ENCODE measurements at regions not wholly inside any gene's neighbourhood (a gene's known extent, or its start where the extent isn't known, plus 50 kb on each side); places are given as distances from the start of the nearest gene placed in this dataset.
"Not testable (repeated sequence)": the region's sequence is repeated elsewhere in the genome, so short reads cannot be mapped to it uniquely, and the experiment has no call there.

DNA sequence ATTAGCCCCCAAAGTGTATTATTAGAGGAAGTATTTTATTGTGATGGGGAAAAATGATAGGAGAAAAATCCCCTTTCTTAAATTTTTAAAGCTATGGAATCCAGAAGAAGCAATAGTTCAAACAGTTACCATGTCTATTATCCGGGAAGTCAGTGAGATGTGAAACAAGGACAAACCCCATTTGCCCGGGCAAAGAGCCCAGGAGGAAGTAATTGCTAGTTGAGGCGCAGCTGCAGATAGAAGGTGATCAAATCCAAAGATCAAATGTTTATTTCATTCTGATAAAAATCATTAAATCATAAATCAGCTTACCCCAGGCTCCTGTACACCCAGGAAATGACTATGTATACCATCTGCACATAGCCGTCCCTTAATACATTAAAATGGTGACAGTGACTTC, 204.0 kb upstream of the CRBN start:
- 75% methylated on average over 1 of the region's 4 CpGs for WGBS (ENCODE audit: insufficient coverage)
- H3K36me3 ChIP-seq (ENCODE audit: control insufficient read depth, insufficient read depth, low read length): no peaks in the 10 kb centered on the region
- no peaks in the 10 kb centered on the region for H3K27me3 ChIP-seq (ENCODE audit: control insufficient read depth, insufficient read depth, low read length)
- H3K4me3 ChIP-seq (ENCODE audit: low read depth, low read length): no peak overlapping the region
- DNase-seq (ENCODE audit: low read depth in 4 of 6, low spot score in 6 of 6): peak in 1 of 6 donors; percentile 67
- no peak overlapping the region for H3K27ac ChIP-seq (ENCODE audit: low read depth, low read length)
- H3K9me3 ChIP-seq (ENCODE audit: control insufficient read depth, insufficient read depth, low read length): no peaks in the 10 kb centered on the region
- no peaks in the 10 kb centered on the region for H3K4me1 ChIP-seq (ENCODE audit: control insufficient read depth, insufficient read depth, low read length)

DNA sequence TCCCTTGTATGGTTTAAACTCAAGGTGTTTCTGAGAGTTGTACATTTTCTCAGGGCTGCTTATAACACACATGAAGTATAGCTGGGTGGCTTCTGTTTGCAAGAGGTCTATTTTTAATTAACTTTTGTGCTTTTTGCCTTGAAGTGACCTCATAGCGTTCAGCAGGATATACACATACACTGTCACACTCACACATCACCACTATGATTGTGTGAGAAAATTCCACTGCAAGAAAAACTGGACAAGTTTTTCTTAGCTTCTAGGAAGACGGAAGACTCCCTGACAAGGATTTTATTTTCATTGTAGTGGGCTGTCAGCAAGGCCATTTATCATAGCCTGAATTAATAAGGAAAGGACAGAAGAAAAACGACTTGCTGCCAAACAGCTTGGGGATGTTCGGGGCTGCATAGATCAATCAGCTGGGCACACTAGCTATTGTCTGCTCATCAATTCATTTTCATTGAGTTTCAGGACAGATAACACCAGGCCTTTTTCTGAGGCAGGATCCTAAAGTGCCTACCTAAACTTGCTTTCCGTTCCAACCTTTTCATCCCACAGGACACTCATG, 192.8 kb upstream of the CRBN start:
- WGBS (ENCODE audit: insufficient coverage): 13% methylated on average over 2 of the region's 5 CpGs
- Histone ChIP-seq H3K4me1 (ENCODE audit: control insufficient read depth, insufficient read depth, low read length) (no peaks in the 10 kb centered on the region), H3K9me3 (ENCODE audit: control insufficient read depth, insufficient read depth, low read length) (peaks cover 2% of the 10 kb centered on the region), H3K27ac (ENCODE audit: low read depth, low read length) (no peak overlapping the region), H3K36me3 (ENCODE audit: control insufficient read depth, insufficient read depth, low read length) (no peaks in the 10 kb centered on the region), H3K4me3 (ENCODE audit: low read depth, low read length) (no peak overlapping the region), H3K27me3 (ENCODE audit: control insufficient read depth, insufficient read depth, low read length) (no peaks in the 10 kb centered on the region)
- DNase-seq (ENCODE audit: low read depth in 4 of 6, low spot score in 6 of 6): peak in 1 of 6 donors; percentile 27

GRCh38 chr3:3368306-3368705, 188.8 kb upstream of the CRBN start:
- Histone ChIP-seq H3K27ac (ENCODE audit: low read depth, low read length) (no peak overlapping the region), H3K4me1 (ENCODE audit: control insufficient read depth, insufficient read depth, low read length) (no peaks in the 10 kb centered on the region), H3K36me3 (ENCODE audit: control insufficient read depth, insufficient read depth, low read length) (no peaks in the 10 kb centered on the region), H3K27me3 (ENCODE audit: control insufficient read depth, insufficient read depth, low read length) (no peaks in the 10 kb centered on the region), H3K9me3 (ENCODE audit: control insufficient read depth, insufficient read depth, low read length) (no peaks in the 10 kb centered on the region), H3K4me3 (ENCODE audit: low read depth, low read length) (no peak overlapping the region)
- DNase-seq (ENCODE audit: low read depth in 4 of 6, low spot score in 6 of 6): peak in 1 of 6 donors; percentile 14
- 80% methylated on average over 1 of the region's 4 CpGs for WGBS (ENCODE audit: insufficient coverage)

GRCh38 chr3:3366386-3366785, 186.9 kb upstream of the CRBN start:
- H3K27ac ChIP-seq (ENCODE audit: low read depth, low read length): no peak overlapping the region
- no peaks in the 10 kb centered on the region for H3K4me1 ChIP-seq (ENCODE audit: control insufficient read depth, insufficient read depth, low read length)
- WGBS (ENCODE audit: insufficient coverage): 86% methylated on average over 4 of the region's 5 CpGs
- H3K9me3 ChIP-seq (ENCODE audit: control insufficient read depth, insufficient read depth, low read length): no peaks in the 10 kb centered on the region
- H3K4me3 ChIP-seq (ENCODE audit: low read depth, low read length): no peak overlapping the region
- H3K27me3 ChIP-seq (ENCODE audit: control insufficient read depth, insufficient read depth, low read length): no peaks in the 10 kb centered on the region
- peak in 5 of 6 donors; percentile 8 to 74 (median 28) for DNase-seq (ENCODE audit: low read depth in 4 of 6, low spot score in 6 of 6)
- no peaks in the 10 kb centered on the region for H3K36me3 ChIP-seq (ENCODE audit: control insufficient read depth, insufficient read depth, low read length)

DNA sequence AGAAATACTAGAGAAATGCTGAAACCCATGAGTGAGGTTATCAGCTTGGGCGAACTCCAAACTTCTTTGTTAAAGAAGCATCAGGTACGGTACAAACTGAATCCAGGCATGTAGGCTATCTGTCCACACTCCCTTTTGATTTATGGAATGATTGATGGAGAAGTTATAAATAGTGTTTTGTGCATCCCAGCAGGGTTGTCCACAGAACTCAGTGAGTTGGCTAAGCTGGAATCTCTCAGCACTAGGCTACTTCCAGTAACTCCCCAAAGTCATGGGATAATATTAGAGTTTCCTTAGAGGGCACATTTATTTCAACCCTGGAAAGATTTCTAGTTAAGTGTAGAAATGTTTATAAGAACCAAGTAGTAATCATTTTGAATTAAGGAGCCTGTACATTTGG, 186.2 kb upstream of the CRBN start:
- H3K4me3 ChIP-seq (ENCODE audit: low read depth, low read length): no peak overlapping the region
- WGBS (ENCODE audit: insufficient coverage): 67% methylated on average over 1 of the region's 2 CpGs
- DNase-seq (ENCODE audit: low read depth in 4 of 6, low spot score in 6 of 6): no peak
- H3K27me3 ChIP-seq (ENCODE audit: control insufficient read depth, insufficient read depth, low read length): no peaks in the 10 kb centered on the region
- H3K9me3 ChIP-seq (ENCODE audit: control insufficient read depth, insufficient read depth, low read length): no peaks in the 10 kb centered on the region
- H3K36me3 ChIP-seq (ENCODE audit: control insufficient read depth, insufficient read depth, low read length): no peaks in the 10 kb centered on the region
- no peaks in the 10 kb centered on the region for H3K4me1 ChIP-seq (ENCODE audit: control insufficient read depth, insufficient read depth, low read length)
- no peak overlapping the region for H3K27ac ChIP-seq (ENCODE audit: low read depth, low read length)

DNA sequence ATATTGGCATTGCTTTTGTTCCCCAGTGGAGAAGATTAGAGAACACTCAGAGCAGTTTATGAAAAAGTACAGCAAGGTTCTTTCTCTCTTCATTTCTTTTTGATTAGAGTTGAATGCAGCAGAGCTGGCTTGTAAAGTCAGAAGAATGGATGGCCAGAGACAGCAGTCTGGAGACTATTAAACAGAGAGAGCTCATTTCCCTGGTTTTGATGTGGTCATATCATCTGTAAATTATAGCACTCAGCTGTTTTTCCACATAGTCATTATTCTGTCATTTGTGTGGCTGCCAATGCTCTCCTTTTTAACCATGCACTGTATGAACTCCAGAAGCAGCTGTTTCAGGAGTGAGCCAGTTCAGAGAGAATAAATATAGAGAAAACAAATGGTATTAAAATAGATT, 177.4 kb upstream of the CRBN start:
- DNase-seq (ENCODE audit: low read depth in 4 of 6, low spot score in 6 of 6): peak in 5 of 6 donors; percentile 17 to 90 (median 36)
- no peaks in the 10 kb centered on the region for H3K4me1 ChIP-seq (ENCODE audit: control insufficient read depth, insufficient read depth, low read length)
- H3K36me3 ChIP-seq (ENCODE audit: control insufficient read depth, insufficient read depth, low read length): no peaks in the 10 kb centered on the region
- H3K4me3 ChIP-seq (ENCODE audit: low read depth, low read length): no peak overlapping the region
- H3K27ac ChIP-seq (ENCODE audit: low read depth, low read length): peak overlapping the region; percentile 79
- H3K27me3 ChIP-seq (ENCODE audit: control insufficient read depth, insufficient read depth, low read length): no peaks in the 10 kb centered on the region
- H3K9me3 ChIP-seq (ENCODE audit: control insufficient read depth, insufficient read depth, low read length): no peaks in the 10 kb centered on the region

DNA sequence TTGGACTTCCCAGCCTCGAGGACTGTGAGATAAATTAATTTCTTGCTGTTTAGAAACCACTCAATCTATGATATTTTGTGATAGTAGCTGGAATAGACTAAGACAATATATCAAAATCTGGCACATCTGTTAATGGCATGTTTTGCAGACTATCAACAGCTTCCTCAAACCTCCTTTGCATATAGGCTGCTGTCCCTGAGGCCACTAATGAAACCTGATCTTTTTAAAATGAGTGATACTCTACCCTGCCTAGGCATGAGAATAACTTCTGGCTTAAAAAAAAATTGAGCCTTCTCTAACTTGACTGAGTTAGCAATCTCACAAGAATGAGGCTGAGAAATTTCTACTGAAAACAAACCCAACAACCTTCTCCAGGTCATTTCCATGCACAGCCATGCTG, 176.0 kb upstream of the CRBN start:
- Histone ChIP-seq H3K27me3 (ENCODE audit: control insufficient read depth, insufficient read depth, low read length) (no peaks in the 10 kb centered on the region), H3K4me3 (ENCODE audit: low read depth, low read length) (no peak overlapping the region), H3K36me3 (ENCODE audit: control insufficient read depth, insufficient read depth, low read length) (no peaks in the 10 kb centered on the region), H3K27ac (ENCODE audit: low read depth, low read length) (peak overlapping the region; percentile 77), H3K4me1 (ENCODE audit: control insufficient read depth, insufficient read depth, low read length) (no peaks in the 10 kb centered on the region), H3K9me3 (ENCODE audit: control insufficient read depth, insufficient read depth, low read length) (no peaks in the 10 kb centered on the region)
- no peak for DNase-seq (ENCODE audit: low read depth in 4 of 6, low spot score in 6 of 6)
- WGBS (ENCODE audit: insufficient coverage): no CpG with 5 or more reads among the region's 1 CpG

DNA sequence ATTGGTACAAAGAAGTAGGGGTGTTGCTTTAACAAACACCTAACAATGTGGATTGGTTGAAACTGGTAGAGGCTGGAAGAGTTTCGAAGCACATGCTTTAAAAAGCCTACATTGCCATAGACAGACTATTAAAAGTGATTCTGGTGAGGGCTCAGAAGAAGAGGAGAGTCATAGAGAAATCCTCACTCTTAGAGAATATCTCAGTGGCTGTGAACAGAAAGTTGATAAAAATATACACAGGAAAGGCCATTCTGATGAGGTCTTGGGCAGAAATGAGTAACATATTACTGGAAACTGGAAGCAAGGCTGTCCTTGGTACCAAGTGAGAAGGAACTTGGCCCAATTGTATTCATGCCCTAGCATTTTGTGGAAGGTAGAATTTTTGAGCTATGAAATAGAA, 173.7 kb upstream of the CRBN start:
- no peak overlapping the region for H3K27ac ChIP-seq (ENCODE audit: low read depth, low read length)
- H3K4me3 ChIP-seq (ENCODE audit: low read depth, low read length): no peak overlapping the region
- H3K36me3 ChIP-seq (ENCODE audit: control insufficient read depth, insufficient read depth, low read length): no peaks in the 10 kb centered on the region
- DNase-seq (ENCODE audit: low read depth in 4 of 6, low spot score in 6 of 6): no peak
- H3K9me3 ChIP-seq (ENCODE audit: control insufficient read depth, insufficient read depth, low read length): no peaks in the 10 kb centered on the region
- H3K4me1 ChIP-seq (ENCODE audit: control insufficient read depth, insufficient read depth, low read length): no peaks in the 10 kb centered on the region
- no CpG with 5 or more reads among the region's 1 CpG for WGBS (ENCODE audit: insufficient coverage)
- H3K27me3 ChIP-seq (ENCODE audit: control insufficient read depth, insufficient read depth, low read length): no peaks in the 10 kb centered on the region

- Histone ChIP-seq H3K4me1 (ENCODE audit: control insufficient read depth, insufficient read depth, low read length) (no peaks in the 10 kb centered on the region), H3K27ac (ENCODE audit: low read depth, low read length) (no peak overlapping the region), H3K9me3 (ENCODE audit: control insufficient read depth, insufficient read depth, low read length) (no peaks in the 10 kb centered on the region), H3K36me3 (ENCODE audit: control insufficient read depth, insufficient read depth, low read length) (no peaks in the 10 kb centered on the region), H3K27me3 (ENCODE audit: control insufficient read depth, insufficient read depth, low read length) (no peaks in the 10 kb centered on the region), H3K4me3 (ENCODE audit: low read depth, low read length) (no peak overlapping the region)
- WGBS (ENCODE audit: insufficient coverage): no CpG with 5 or more reads among the region's 3 CpGs
- no peak for DNase-seq (ENCODE audit: low read depth in 4 of 6, low spot score in 6 of 6)
Measured at GRCh38 chr3:3351226-3351625, 171.7 kb upstream of the CRBN start.

- H3K4me1 ChIP-seq (ENCODE audit: control insufficient read depth, insufficient read depth, low read length); H3K27ac ChIP-seq (ENCODE audit: low read depth, low read length); H3K36me3 ChIP-seq (ENCODE audit: control insufficient read depth, insufficient read depth, low read length); DNase-seq (ENCODE audit: low read depth in 4 of 6, low spot score in 6 of 6); H3K9me3 ChIP-seq (ENCODE audit: control insufficient read depth, insufficient read depth, low read length); H3K27me3 ChIP-seq (ENCODE audit: control insufficient read depth, insufficient read depth, low read length); H3K4me3 ChIP-seq (ENCODE audit: low read depth, low read length): not testable (repeated sequence)
- WGBS (ENCODE audit: insufficient coverage): 66% methylated on average over 2 of the region's 2 CpGs
Measured at GRCh38 chr3:3347056-3347455, 167.6 kb upstream of the CRBN start.

Measured in spinal cord (tissue), 9 donors.